Adrenal gland (tissue), 5 donors: ENCODE measurements at regions not wholly inside any gene's neighbourhood (a gene's known extent, or its start where the extent isn't known, plus 50 kb on each side); places are given as distances from the start of the nearest gene placed in this dataset.

Source experiments
- CTCF ChIP-seq, 6 experiments: fragments of 450-650 bp in 4 of 6; fragments of 200-600 bp in 2 of 6; sonication (generic) in 1 of 6; IDR thresholded peaks; 1 replicate in 5 of 6; 2 replicates in 1 of 6; pipeline versions ENCODE4 v1.5.1 to v1.8.0; 2016 to 2021; ENCODE audit warnings: antibody characterized with exemption in 6 of 6, mild to moderate bottlenecking in 2 of 6, moderate library complexity in 1 of 6
- POLR2A ChIP-seq, 2 donors: fragments of 450-650 bp; IDR thresholded peaks; one replicate each; pipeline ENCODE4 v1.6.1; 2017; ENCODE audit warnings: antibody characterized with exemption in 2 of 2, mild to moderate bottlenecking in 2 of 2, moderate library complexity in 1 of 2
- donor health status: DM: no; HTN: no; CAD: no.

- TF ChIP-seq CTCF (IDR thresholded peaks at IDR 0.05), result no peak
- TF ChIP-seq POLR2A (IDR thresholded peaks at IDR 0.05), result no peak
Measured at GRCh38 chr18:25881149-25881548, 209.3 kb downstream of the SS18 start.
